GM12878 (cell line): ENCODE measurements at regions not wholly inside any gene's neighbourhood (a gene's known extent, or its start where the extent isn't known, plus 50 kb on each side); places are given as distances from the start of the nearest gene placed in this dataset.

ENCODE experiments used
- ATAC-seq: fragments of 200-7000 bp; cut with Tn5 transposase; 3 replicates; pipeline ENCODE4 v1.9.1; 2020; ENCODE audit warnings: mild to moderate bottlenecking, moderate library complexity
- BruUV-seq: library from RNA; stranded (reverse); fragments of 400-500 nt; replicated peaks from 2 replicates; lab custom pipeline; 2021; lab: Mats Ljungman, UMichigan
- CTCF ChIA-PET: fragments of 300-600 bp; sonication (Branson Sonifier 250); formaldehyde crosslinking; extraction: SDS; loops from one replicate; lab custom pipeline; 2021; ENCODE audit warnings: inconsistent platforms; lab: Yijun Ruan, JAX
- POLR2A ChIA-PET: fragments of 350-600 bp; formaldehyde crosslinking; extraction: SDS; loops from one replicate; lab custom pipeline; 2021; ENCODE audit warnings: inconsistent platforms; lab: Charles Lee
- RAD21 ChIA-PET: fragments of 300-600 bp; sonication (Branson Sonifier 250); formaldehyde crosslinking; loops from one replicate; lab custom pipeline; 2023; ENCODE audit warnings: antibody characterized with exemption; ENCODE audit not compliant: unreplicated experiment; lab: Charles Lee
- SMC1A ChIA-PET: fragments of 300-600 bp; sonication (Branson Sonifier 250); formaldehyde crosslinking; loops from one replicate; lab custom pipeline; 2023; ENCODE audit not compliant: unreplicated experiment, uncharacterized antibody; lab: Charles Lee
- DNase-seq: peaks from one replicate; pipeline ENCODE4 v3.0.0-alpha.2; 2011; ENCODE audit warnings: low read depth, low spot score
- FAIRE-seq: peaks from 3 replicates; lab custom pipeline; 2011; peaks lifted over from hg19 to GRCh38; lab: Jason Lieb, UNC
- H2AFZ ChIP-seq: 2 replicates; pipeline ENCODE4 v1.6.0; 2011; ENCODE audit warnings: low read depth, low read length, control low read depth; ENCODE audit not compliant: control insufficient read depth
- H3K27ac ChIP-seq: 2 replicates; pipeline ENCODE4 v1.5.1; 2011; ENCODE audit warnings: control low read depth; ENCODE audit not compliant: control insufficient read depth, insufficient read depth
- H3K27me3 ChIP-seq, 2 experiments: replicated peaks in 1 of 2; 2 replicates each; pipeline versions ENCODE4 v1.6.0 to v1.6.1; 2011; ENCODE audit warnings: low read length in 1 of 2; ENCODE audit not compliant: control insufficient read depth in 2 of 2, insufficient read depth in 2 of 2
- H3K36me3 ChIP-seq, 2 experiments: 2 replicates each; pipeline ENCODE4 v1.5.1; 2011; ENCODE audit warnings: low read length in 1 of 2; ENCODE audit not compliant: control insufficient read depth in 2 of 2, insufficient read depth in 2 of 2
- H3K4me1 ChIP-seq: 2 replicates; pipeline ENCODE4 v1.6.1; 2011; ENCODE audit warnings: mild to moderate bottlenecking, low read length, moderate library complexity, mixed read lengths; ENCODE audit not compliant: control insufficient read depth, insufficient read depth
- H3K4me2 ChIP-seq: 2 replicates; pipeline ENCODE4 v1.6.0; 2011; ENCODE audit warnings: control low read depth; ENCODE audit not compliant: control insufficient read depth, insufficient read depth
- H3K4me3 ChIP-seq: fragments of 200-600 bp; sonication (generic); 2 replicates; pipeline ENCODE4 v1.5.1; 2016
- H3K79me2 ChIP-seq: 2 replicates; pipeline ENCODE4 v1.6.0; 2011; ENCODE audit warnings: low read length; ENCODE audit not compliant: control insufficient read depth, insufficient read depth
- H3K9ac ChIP-seq: 2 replicates; pipeline ENCODE4 v1.8.0; 2011; ENCODE audit warnings: low read length, control low read depth, mixed read lengths; ENCODE audit not compliant: control insufficient read depth, insufficient read depth
- H3K9me3 ChIP-seq: replicated peaks from 3 replicates; pipeline ENCODE4 v1.5.1; 2011; ENCODE audit warnings: mild to moderate bottlenecking, low read length; ENCODE audit not compliant: control insufficient read depth, insufficient read depth
- H4K20me1 ChIP-seq: 2 replicates; pipeline ENCODE4 v1.6.0; 2011; ENCODE audit not compliant: control insufficient read depth, insufficient read depth
- CBFB ChIP-seq: IDR thresholded peaks from 2 replicates; pipeline ENCODE4 v1.6.1; 2016; ENCODE audit warnings: antibody characterized with exemption, low read depth
- CREB1 ChIP-seq: IDR thresholded peaks from 2 replicates; pipeline ENCODE4 v1.6.1; 2012; ENCODE audit warnings: low read depth, mild to moderate bottlenecking, inconsistent platforms
- ETV6 ChIP-seq, 2 experiments: fragments of 450-650 bp in 1 of 2; IDR thresholded peaks in 1 of 2; conservative IDR thresholded peaks in 1 of 2; 2 replicates each; pipeline ENCODE4 v1.6.1; 2014; ENCODE audit warnings: antibody characterized with exemption in 1 of 2, borderline replicate concordance in 1 of 2, low read depth in 1 of 2, mild to moderate bottlenecking in 1 of 2, moderate library complexity in 1 of 2
- HCFC1 ChIP-seq: fragments of 150-350 bp; IDR thresholded peaks from 2 replicates; pipeline ENCODE4 v1.6.1; 2014; ENCODE audit warnings: low read length
- JUND ChIP-seq: IDR thresholded peaks from 2 replicates; pipeline ENCODE4 v1.6.1; 2012; ENCODE audit warnings: low read depth, mild to moderate bottlenecking, low read length, improper control_type of control experiment, moderate library complexity
- KAT2A ChIP-seq: conservative IDR thresholded peaks from 2 replicates; pipeline ENCODE4 v1.6.1; 2011; ENCODE audit warnings: low read depth, low read length; ENCODE audit not compliant: control insufficient read depth
- NR2C1 ChIP-seq: fragments of 450-650 bp; IDR thresholded peaks from 2 replicates; pipeline ENCODE4 v1.6.1; 2017; ENCODE audit warnings: antibody characterized with exemption, mild to moderate bottlenecking, moderate library complexity
- POLR2AphosphoS5 ChIP-seq: IDR thresholded peaks from 2 replicates; pipeline ENCODE4 v1.6.1; 2011; ENCODE audit warnings: mild to moderate bottlenecking, low read length, inconsistent platforms
- RFX5 ChIP-seq: IDR thresholded peaks from 2 replicates; pipeline ENCODE4 v1.6.1; 2011; ENCODE audit warnings: low read depth, low read length, improper control_type of control experiment
- YY1 ChIP-seq: IDR thresholded peaks from 2 replicates; pipeline ENCODE4 v1.6.1; 2011; ENCODE audit warnings: low read depth, mild to moderate bottlenecking, low read length
- ZNF217 ChIP-seq: fragments of 450-650 bp; IDR thresholded peaks from 2 replicates; pipeline ENCODE4 v1.6.1; 2017; ENCODE audit warnings: antibody characterized with exemption, mild to moderate bottlenecking
- ZSCAN29 ChIP-seq: fragments of 450-650 bp; IDR thresholded peaks from 2 replicates; pipeline ENCODE4 v1.6.1; 2017; ENCODE audit warnings: mild to moderate bottlenecking, moderate library complexity
- WGBS: methylation state at CpG from one replicate; pipeline ENCODE4 v1.1.6; 2016; ENCODE audit warnings: low lambda C conversion rate; ENCODE audit not compliant: insufficient replicate concordance, insufficient coverage; ENCODE audit errors: missing lambda C conversion rate; 5-methylcytosine and 5-hydroxymethylcytosine counted together
- in situ Hi-C: fragments of 300-500 bp; cut with MboI; formaldehyde crosslinking; loops from 9 replicates; pipeline ENCODE4 v1.14.3; 2018; ENCODE audit warnings: mixed read lengths
- intact Hi-C: fragments of 100-400 bp; cut with micrococcal nuclease; formaldehyde crosslinking; loops from one replicate; pipeline ENCODE4 v1.14.2; 2022; ENCODE audit not compliant: unreplicated experiment
- TF ChIP-seq, protein P1 (sequence below): fragments of 450-650 bp; IDR thresholded peaks from 2 replicates; pipeline ENCODE4 v1.6.1; 2014; ENCODE audit warnings: mild to moderate bottlenecking
- TF ChIP-seq, protein P2 (sequence below): fragments of 450-650 bp; formaldehyde crosslinking; IDR thresholded peaks from 2 replicates; pipeline ENCODE4 v1.5.0; 2022; ENCODE audit warnings: mild to moderate bottlenecking, missing genetic modification characterization

DNA sequence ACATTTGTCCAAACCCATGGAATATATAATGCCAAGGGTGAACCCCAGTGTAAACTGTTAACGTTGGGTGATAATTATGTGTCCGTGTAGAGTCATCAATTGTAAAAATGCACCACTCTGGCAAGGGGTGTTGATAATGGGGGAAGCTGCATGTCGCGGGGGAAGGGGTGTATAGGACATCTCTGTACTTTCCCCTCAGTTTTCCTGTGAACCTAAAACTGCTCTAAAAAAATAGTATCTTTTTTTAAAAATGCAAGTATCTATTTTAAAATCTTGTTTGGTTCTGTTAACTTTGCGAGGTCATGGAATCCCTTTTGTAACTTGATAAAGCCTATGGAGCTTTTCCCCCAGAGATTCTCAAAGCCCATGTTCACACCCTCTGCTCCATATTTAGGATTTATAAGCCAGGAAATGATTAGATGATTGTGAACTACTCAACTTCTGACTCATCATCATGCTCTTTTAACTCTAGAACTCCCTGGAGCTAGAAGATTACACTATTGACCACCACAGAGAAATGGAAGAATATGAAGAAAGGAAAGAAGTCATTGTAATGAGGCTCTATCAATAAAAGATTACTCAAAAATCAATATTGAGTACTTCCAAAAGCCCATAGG lies 56.1 kb upstream of the C3orf49 start:
- no TSS peak for BruUV-seq
- Histone ChIP-seq H3K9ac (no peak overlapping the region), H4K20me1 (no peaks in the 10 kb centered on the region), H3K4me1 (no peaks in the 10 kb centered on the region), H3K79me2 (no peaks in the 10 kb centered on the region), H3K9me3 (no peaks in the 10 kb centered on the region), H3K4me3 (no peak overlapping the region), H3K36me3 (no peaks in the 10 kb centered on the region), H3K27me3 (no peaks in the 10 kb centered on the region), H3K27ac (no peak overlapping the region), H2AFZ (no peak overlapping the region), H3K4me2 (no peak overlapping the region)
- DNase-seq (no peak), FAIRE-seq (no peak), ATAC-seq (no peak)
- ChIA-PET RAD21 (no interaction called here), POLR2A (no interaction called here), CTCF (no interaction called here), SMC1A (no interaction called here)
- intact Hi-C loops (no loop called here), in situ Hi-C loops (no loop called here)
- 44% methylated on average over 5 of the region's 5 CpGs for WGBS
- TF ChIP-seq KAT2A (no peak), ZNF217 (no peak), CREB1 (no peak), ETV6 (conservative IDR thresholded peaks at IDR 0.05 in 1 of 2, IDR thresholded peaks at IDR 0.05 in 1 of 2; ENCODE audit: borderline replicate concordance in 1 of 2, low read depth in 1 of 2) (no peak), POLR2AphosphoS5 (no peak), CBFB (no peak), HCFC1 (no peak), RFX5 (no peak), JUND (no peak), NR2C1 (no peak), ZSCAN29 (no peak), YY1 (no peak)
- TF ChIP-seq, protein P1, sequence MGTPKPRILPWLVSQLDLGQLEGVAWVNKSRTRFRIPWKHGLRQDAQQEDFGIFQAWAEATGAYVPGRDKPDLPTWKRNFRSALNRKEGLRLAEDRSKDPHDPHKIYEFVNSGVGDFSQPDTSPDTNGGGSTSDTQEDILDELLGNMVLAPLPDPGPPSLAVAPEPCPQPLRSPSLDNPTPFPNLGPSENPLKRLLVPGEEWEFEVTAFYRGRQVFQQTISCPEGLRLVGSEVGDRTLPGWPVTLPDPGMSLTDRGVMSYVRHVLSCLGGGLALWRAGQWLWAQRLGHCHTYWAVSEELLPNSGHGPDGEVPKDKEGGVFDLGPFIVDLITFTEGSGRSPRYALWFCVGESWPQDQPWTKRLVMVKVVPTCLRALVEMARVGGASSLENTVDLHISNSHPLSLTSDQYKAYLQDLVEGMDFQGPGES = no peak
- TF ChIP-seq, protein P2, sequence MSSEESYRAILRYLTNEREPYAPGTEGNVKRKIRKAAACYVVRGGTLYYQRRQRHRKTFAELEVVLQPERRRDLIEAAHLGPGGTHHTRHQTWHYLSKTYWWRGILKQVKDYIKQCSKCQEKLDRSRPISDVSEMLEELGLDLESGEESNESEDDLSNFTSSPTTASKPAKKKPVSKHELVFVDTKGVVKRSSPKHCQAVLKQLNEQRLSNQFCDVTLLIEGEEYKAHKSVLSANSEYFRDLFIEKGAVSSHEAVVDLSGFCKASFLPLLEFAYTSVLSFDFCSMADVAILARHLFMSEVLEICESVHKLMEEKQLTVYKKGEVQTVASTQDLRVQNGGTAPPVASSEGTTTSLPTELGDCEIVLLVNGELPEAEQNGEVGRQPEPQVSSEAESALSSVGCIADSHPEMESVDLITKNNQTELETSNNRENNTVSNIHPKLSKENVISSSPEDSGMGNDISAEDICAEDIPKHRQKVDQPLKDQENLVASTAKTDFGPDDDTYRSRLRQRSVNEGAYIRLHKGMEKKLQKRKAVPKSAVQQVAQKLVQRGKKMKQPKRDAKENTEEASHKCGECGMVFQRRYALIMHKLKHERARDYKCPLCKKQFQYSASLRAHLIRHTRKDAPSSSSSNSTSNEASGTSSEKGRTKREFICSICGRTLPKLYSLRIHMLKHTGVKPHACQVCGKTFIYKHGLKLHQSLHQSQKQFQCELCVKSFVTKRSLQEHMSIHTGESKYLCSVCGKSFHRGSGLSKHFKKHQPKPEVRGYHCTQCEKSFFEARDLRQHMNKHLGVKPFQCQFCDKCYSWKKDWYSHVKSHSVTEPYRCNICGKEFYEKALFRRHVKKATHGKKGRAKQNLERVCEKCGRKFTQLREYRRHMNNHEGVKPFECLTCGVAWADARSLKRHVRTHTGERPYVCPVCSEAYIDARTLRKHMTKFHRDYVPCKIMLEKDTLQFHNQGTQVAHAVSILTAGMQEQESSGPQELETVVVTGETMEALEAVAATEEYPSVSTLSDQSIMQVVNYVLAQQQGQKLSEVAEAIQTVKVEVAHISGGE (CRISPR knock-in tag) = no peak
